ENCODE measurements at regions not wholly inside any gene's neighbourhood (a gene's known extent, or its start where the extent isn't known, plus 50 kb on each side); places are given as distances from the start of the nearest gene placed in this dataset.
"Not testable (repeated sequence)": the region's sequence is repeated elsewhere in the genome, so short reads cannot be mapped to it uniquely, and the experiment has no call there.

- H3K4me3 Mint-ChIP-seq; H2AFZ ChIP-seq (ENCODE audit: insufficient read depth, low read depth, low read length, poor library complexity, severe bottlenecking); H3K27ac Mint-ChIP-seq; intact Hi-C loops (cut with micrococcal nuclease); H3K9ac ChIP-seq (ENCODE audit: low read length); H3K9me3 Mint-ChIP-seq (ENCODE audit: insufficient read depth); H3K27me3 Mint-ChIP-seq; H3K9me3 ChIP-seq (ENCODE audit: control extremely low read depth in 1 of 3, control insufficient read depth in 2 of 3, insufficient read depth in 1 of 3, low read length in 2 of 3); H3K4me1 ChIP-seq (ENCODE audit: control insufficient read depth in 2 of 2, insufficient read depth in 2 of 2, low read length in 2 of 2); CTCF ChIA-PET; ATAC-seq (ENCODE audit: low read depth); DNase-seq; H3K27ac ChIP-seq (ENCODE audit: low read length in 2 of 2); POLR2A ChIA-PET; H3K4me3 ChIP-seq (ENCODE audit: control extremely low read depth in 1 of 5, extremely low read depth in 1 of 5, insufficient read depth in 1 of 5, low read depth in 2 of 5, low read length in 4 of 5); H3K4me2 ChIP-seq (replicated peaks; ENCODE audit: low read depth, low read length, poor library complexity, severe bottlenecking); H3K36me3 ChIP-seq (replicated peaks in 1 of 2; ENCODE audit: control extremely low read depth in 1 of 2, control insufficient read depth in 1 of 2, extremely low read depth in 1 of 2, insufficient read depth in 2 of 2, low read length in 1 of 2); H4K20me1 ChIP-seq (ENCODE audit: control insufficient read depth, insufficient read depth, low read length, poor library complexity, severe bottlenecking); H3K4me1 Mint-ChIP-seq; H3K79me2 ChIP-seq (ENCODE audit: control insufficient read depth, insufficient read depth, low read length); H3K27me3 ChIP-seq (replicated peaks in 1 of 4; ENCODE audit: control extremely low read depth in 1 of 4, control insufficient read depth in 3 of 4, insufficient read depth in 4 of 4, low read length in 3 of 4): not testable (repeated sequence)
- whole genome bisulfite sequencing (ENCODE audit: insufficient coverage), result 100% methylated on average over 2 of the region's 7 CpGs
These were observed 171.0 kb upstream of the ZNG1E start for GRCh38 chr9:65504686-65505085.

DNA sequence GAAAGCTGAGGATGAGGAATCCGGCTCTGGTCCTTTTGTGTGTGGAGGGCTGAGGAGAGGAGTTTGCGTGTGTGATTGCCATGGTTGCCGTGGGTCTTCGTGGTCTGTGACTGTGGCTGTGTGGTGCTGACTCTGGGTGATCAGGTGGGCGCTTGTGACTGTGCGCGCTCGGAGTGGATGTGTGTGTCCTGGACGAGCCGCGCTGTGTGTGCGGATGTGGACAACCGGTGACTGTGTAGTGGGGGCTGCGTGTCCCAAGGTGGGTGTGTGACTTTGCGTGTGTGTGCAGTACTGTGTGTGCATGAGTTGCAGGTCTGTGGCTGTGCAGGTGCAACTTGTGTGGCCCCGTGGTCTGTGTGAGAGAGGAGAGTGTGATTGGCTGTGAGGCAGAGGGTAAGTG is 172.0 kb upstream of the ZNG1E start:
- H3K4me2 ChIP-seq (replicated peaks; ENCODE audit: low read depth, low read length, poor library complexity, severe bottlenecking); H3K4me3 Mint-ChIP-seq; ATAC-seq (ENCODE audit: low read depth); H3K9me3 Mint-ChIP-seq (ENCODE audit: insufficient read depth); H2AFZ ChIP-seq (ENCODE audit: insufficient read depth, low read depth, low read length, poor library complexity, severe bottlenecking); H3K4me1 Mint-ChIP-seq; H3K27ac Mint-ChIP-seq; H3K27ac ChIP-seq (ENCODE audit: low read length in 2 of 2); CTCF ChIA-PET; H3K4me3 ChIP-seq (ENCODE audit: control extremely low read depth in 1 of 5, extremely low read depth in 1 of 5, insufficient read depth in 1 of 5, low read depth in 2 of 5, low read length in 4 of 5); H3K27me3 Mint-ChIP-seq; POLR2A ChIA-PET; DNase-seq; H3K9me3 ChIP-seq (ENCODE audit: control extremely low read depth in 1 of 3, control insufficient read depth in 2 of 3, insufficient read depth in 1 of 3, low read length in 2 of 3); H4K20me1 ChIP-seq (ENCODE audit: control insufficient read depth, insufficient read depth, low read length, poor library complexity, severe bottlenecking); H3K9ac ChIP-seq (ENCODE audit: low read length); H3K36me3 ChIP-seq (replicated peaks in 1 of 2; ENCODE audit: control extremely low read depth in 1 of 2, control insufficient read depth in 1 of 2, extremely low read depth in 1 of 2, insufficient read depth in 2 of 2, low read length in 1 of 2); H3K79me2 ChIP-seq (ENCODE audit: control insufficient read depth, insufficient read depth, low read length); H3K27me3 ChIP-seq (replicated peaks in 1 of 4; ENCODE audit: control extremely low read depth in 1 of 4, control insufficient read depth in 3 of 4, insufficient read depth in 4 of 4, low read length in 3 of 4); intact Hi-C loops (cut with micrococcal nuclease); H3K4me1 ChIP-seq (ENCODE audit: control insufficient read depth in 2 of 2, insufficient read depth in 2 of 2, low read length in 2 of 2): not testable (repeated sequence)
- WGBS (ENCODE audit: insufficient coverage), result no CpG with 5 or more reads among the region's 16 CpGs

GRCh38 chr9:65482890-65483289 is 192.8 kb upstream of the ZNG1E start:
- ATAC-seq (ENCODE audit: low read depth); H3K27ac Mint-ChIP-seq; DNase-seq; H3K4me2 ChIP-seq (replicated peaks; ENCODE audit: low read depth, low read length, poor library complexity, severe bottlenecking); H3K4me3 ChIP-seq (ENCODE audit: control extremely low read depth in 1 of 5, extremely low read depth in 1 of 5, insufficient read depth in 1 of 5, low read depth in 2 of 5, low read length in 4 of 5); H3K27me3 Mint-ChIP-seq; H3K4me1 ChIP-seq (ENCODE audit: control insufficient read depth in 2 of 2, insufficient read depth in 2 of 2, low read length in 2 of 2); POLR2A ChIA-PET; H3K79me2 ChIP-seq (ENCODE audit: control insufficient read depth, insufficient read depth, low read length); H3K9ac ChIP-seq (ENCODE audit: low read length); intact Hi-C loops (cut with micrococcal nuclease); H3K27ac ChIP-seq (ENCODE audit: low read length in 2 of 2); H3K4me1 Mint-ChIP-seq; H3K4me3 Mint-ChIP-seq; H4K20me1 ChIP-seq (ENCODE audit: control insufficient read depth, insufficient read depth, low read length, poor library complexity, severe bottlenecking); H3K9me3 Mint-ChIP-seq (ENCODE audit: insufficient read depth); H3K36me3 ChIP-seq (replicated peaks in 1 of 2; ENCODE audit: control extremely low read depth in 1 of 2, control insufficient read depth in 1 of 2, extremely low read depth in 1 of 2, insufficient read depth in 2 of 2, low read length in 1 of 2); H3K27me3 ChIP-seq (replicated peaks in 1 of 4; ENCODE audit: control extremely low read depth in 1 of 4, control insufficient read depth in 3 of 4, insufficient read depth in 4 of 4, low read length in 3 of 4); H2AFZ ChIP-seq (ENCODE audit: insufficient read depth, low read depth, low read length, poor library complexity, severe bottlenecking); CTCF ChIA-PET: not testable (repeated sequence)
- WGBS (ENCODE audit: insufficient coverage), result 78% methylated on average over 12 of the region's 13 CpGs
- H3K9me3 ChIP-seq (ENCODE audit: control extremely low read depth in 1 of 3, control insufficient read depth in 2 of 3, insufficient read depth in 1 of 3, low read length in 2 of 3), result peaks cover 0 to 17% (median 0%) of the 10 kb centered on the region in 3 donors

- H3K27me3 ChIP-seq (replicated peaks in 1 of 4; ENCODE audit: control extremely low read depth in 1 of 4, control insufficient read depth in 3 of 4, insufficient read depth in 4 of 4, low read length in 3 of 4); H3K4me1 Mint-ChIP-seq; H4K20me1 ChIP-seq (ENCODE audit: control insufficient read depth, insufficient read depth, low read length, poor library complexity, severe bottlenecking); H3K27ac Mint-ChIP-seq; H3K4me2 ChIP-seq (replicated peaks; ENCODE audit: low read depth, low read length, poor library complexity, severe bottlenecking); H3K79me2 ChIP-seq (ENCODE audit: control insufficient read depth, insufficient read depth, low read length); H3K9me3 Mint-ChIP-seq (ENCODE audit: insufficient read depth); H3K4me3 Mint-ChIP-seq; H3K27me3 Mint-ChIP-seq; H3K36me3 ChIP-seq (replicated peaks in 1 of 2; ENCODE audit: control extremely low read depth in 1 of 2, control insufficient read depth in 1 of 2, extremely low read depth in 1 of 2, insufficient read depth in 2 of 2, low read length in 1 of 2); H3K27ac ChIP-seq (ENCODE audit: low read length in 2 of 2); POLR2A ChIA-PET; H2AFZ ChIP-seq (ENCODE audit: insufficient read depth, low read depth, low read length, poor library complexity, severe bottlenecking); ATAC-seq (ENCODE audit: low read depth); H3K9ac ChIP-seq (ENCODE audit: low read length); DNase-seq; CTCF ChIA-PET; H3K4me3 ChIP-seq (ENCODE audit: control extremely low read depth in 1 of 5, extremely low read depth in 1 of 5, insufficient read depth in 1 of 5, low read depth in 2 of 5, low read length in 4 of 5); H3K4me1 ChIP-seq (ENCODE audit: control insufficient read depth in 2 of 2, insufficient read depth in 2 of 2, low read length in 2 of 2); intact Hi-C loops (cut with micrococcal nuclease): not testable (repeated sequence)
- peaks cover 0 to 17% (median 0%) of the 10 kb centered on the region in 3 donors for H3K9me3 ChIP-seq (ENCODE audit: control extremely low read depth in 1 of 3, control insufficient read depth in 2 of 3, insufficient read depth in 1 of 3, low read length in 2 of 3)
- WGBS (ENCODE audit: insufficient coverage), result 76% methylated on average over 8 of the region's 10 CpGs
These were observed 194.4 kb upstream of the ZNG1E start for GRCh38 chr9:65481291-65481690.

All from B cell (primary cell).